OCI-LY3 (cell line): ENCODE measurements at regions not wholly inside any gene's neighbourhood (a gene's known extent, or its start where the extent isn't known, plus 50 kb on each side); places are given as distances from the start of the nearest gene placed in this dataset.

ENCODE experiments used
- H2AFZ ChIP-seq: fragments of 200-600, 300-600 bp; shearing (Covaris generic); 2 replicates; pipeline ENCODE4 v1.6.0; 2014; ENCODE audit warnings: antibody characterized with exemption, low read depth, low read length
- H3K27ac ChIP-seq: fragments of 200-600, 300-600 bp; sonication (generic); 2 replicates; pipeline ENCODE4 v1.5.1; 2014; ENCODE audit warnings: mild to moderate bottlenecking, low read length, moderate library complexity, mixed read lengths
- H3K27me3 ChIP-seq: fragments of 200-600, 300-600 bp; sonication (generic); 2 replicates; pipeline ENCODE4 v1.6.1; 2014; ENCODE audit warnings: low read depth, low read length, mixed read lengths
- H3K36me3 ChIP-seq: fragments of 200-600, 300-600 bp; sonication (generic); replicated peaks from 2 replicates; pipeline ENCODE3; 2014; ENCODE audit warnings: low read depth, low read length, mixed read lengths
- H3K4me1 ChIP-seq: fragments of 300-600, 200-600 bp; sonication (generic); 2 replicates; pipeline ENCODE4 v1.6.1; 2014; ENCODE audit warnings: low read length, mixed read lengths
- H3K4me2 ChIP-seq: fragments of 200-600, 300-600 bp; sonication (generic); 2 replicates; pipeline ENCODE4 v1.6.1; 2014; ENCODE audit warnings: low read length, mixed read lengths
- H3K4me3 ChIP-seq: fragments of 300-600, 200-600 bp; sonication (generic); 2 replicates; pipeline ENCODE4 v1.5.1; 2014; ENCODE audit warnings: antibody characterized with exemption, mild to moderate bottlenecking, low read length, moderate library complexity
- H3K79me2 ChIP-seq: fragments of 300-600, 200-600 bp; shearing (Covaris generic); 2 replicates; pipeline ENCODE4 v1.6.1; 2014; ENCODE audit warnings: mild to moderate bottlenecking, low read length, mixed read lengths
- H3K9ac ChIP-seq: fragments of 300-600, 200-600 bp; shearing (Covaris generic); 2 replicates; pipeline ENCODE4 v1.6.0; 2014; ENCODE audit warnings: mild to moderate bottlenecking, low read length, moderate library complexity
- H3K9me3 ChIP-seq: fragments of 200-600, 300-600 bp; shearing (Covaris generic); 2 replicates; pipeline ENCODE4 v1.6.1; 2014; ENCODE audit warnings: low read length, mixed read lengths; ENCODE audit not compliant: insufficient read depth
- H4K20me1 ChIP-seq: fragments of 200-600, 300-600 bp; sonication (generic); 2 replicates; pipeline ENCODE4 v1.6.1; 2016; ENCODE audit warnings: low read length, mixed read lengths; ENCODE audit not compliant: insufficient read depth
- EZH2phosphoT487 ChIP-seq: fragments of 200-600 bp; shearing (Covaris generic); IDR thresholded peaks from 2 replicates; pipeline ENCODE4 v1.6.1; 2018; ENCODE audit warnings: antibody characterized with exemption, mixed run types, low read depth
- TF ChIP-seq, protein P1 (sequence below): fragments of 200-600, 300-600 bp; sonication (generic); IDR thresholded peaks from 2 replicates; pipeline ENCODE4 v1.5.1; 2014; ENCODE audit warnings: antibody characterized with exemption, low read length, low read depth

DNA sequence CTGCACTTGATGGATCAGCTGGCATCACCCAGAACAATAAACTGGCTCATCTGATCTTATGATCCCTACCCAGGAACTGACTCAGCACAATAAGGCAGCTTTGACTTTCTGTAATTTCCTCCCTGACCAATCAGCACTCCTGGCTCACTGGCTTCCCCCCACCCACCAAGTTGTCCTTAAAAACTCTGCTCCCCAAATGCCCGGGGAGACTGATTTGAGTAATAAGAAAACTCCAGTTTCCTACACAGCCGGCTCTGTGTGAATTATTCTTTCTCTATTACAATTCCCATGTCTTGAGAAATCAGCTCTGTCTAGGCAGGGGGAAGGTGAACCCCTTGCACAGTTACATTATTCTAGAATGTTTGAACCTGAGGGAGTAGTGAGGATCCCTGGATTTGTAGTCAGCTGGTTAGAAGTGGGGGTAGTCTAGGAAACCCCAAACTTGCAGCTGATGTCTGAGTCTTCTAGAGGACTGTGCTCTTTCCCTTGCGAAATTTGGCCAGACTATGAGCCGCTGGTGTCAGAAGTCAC, 111.7 kb upstream of the NEK6 start:
- no peak overlapping the region for H3K4me2 ChIP-seq
- no peak for TF ChIP-seq EZH2phosphoT487
- TF ChIP-seq, protein P1, sequence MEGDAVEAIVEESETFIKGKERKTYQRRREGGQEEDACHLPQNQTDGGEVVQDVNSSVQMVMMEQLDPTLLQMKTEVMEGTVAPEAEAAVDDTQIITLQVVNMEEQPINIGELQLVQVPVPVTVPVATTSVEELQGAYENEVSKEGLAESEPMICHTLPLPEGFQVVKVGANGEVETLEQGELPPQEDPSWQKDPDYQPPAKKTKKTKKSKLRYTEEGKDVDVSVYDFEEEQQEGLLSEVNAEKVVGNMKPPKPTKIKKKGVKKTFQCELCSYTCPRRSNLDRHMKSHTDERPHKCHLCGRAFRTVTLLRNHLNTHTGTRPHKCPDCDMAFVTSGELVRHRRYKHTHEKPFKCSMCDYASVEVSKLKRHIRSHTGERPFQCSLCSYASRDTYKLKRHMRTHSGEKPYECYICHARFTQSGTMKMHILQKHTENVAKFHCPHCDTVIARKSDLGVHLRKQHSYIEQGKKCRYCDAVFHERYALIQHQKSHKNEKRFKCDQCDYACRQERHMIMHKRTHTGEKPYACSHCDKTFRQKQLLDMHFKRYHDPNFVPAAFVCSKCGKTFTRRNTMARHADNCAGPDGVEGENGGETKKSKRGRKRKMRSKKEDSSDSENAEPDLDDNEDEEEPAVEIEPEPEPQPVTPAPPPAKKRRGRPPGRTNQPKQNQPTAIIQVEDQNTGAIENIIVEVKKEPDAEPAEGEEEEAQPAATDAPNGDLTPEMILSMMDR, result no peak
- H3K27ac ChIP-seq, result no peak overlapping the region
- H4K20me1 ChIP-seq, result no peaks in the 10 kb centered on the region
- H3K4me1 ChIP-seq, result no peaks in the 10 kb centered on the region
- no peak overlapping the region for H3K9ac ChIP-seq
- no peak overlapping the region for H3K4me3 ChIP-seq
- peaks cover 24% of the 10 kb centered on the region for H3K27me3 ChIP-seq
- H3K79me2 ChIP-seq, result no peaks in the 10 kb centered on the region
- H2AFZ ChIP-seq, result no peak overlapping the region
- no peaks in the 10 kb centered on the region for H3K9me3 ChIP-seq
- H3K36me3 ChIP-seq, result no peaks in the 10 kb centered on the region

DNA sequence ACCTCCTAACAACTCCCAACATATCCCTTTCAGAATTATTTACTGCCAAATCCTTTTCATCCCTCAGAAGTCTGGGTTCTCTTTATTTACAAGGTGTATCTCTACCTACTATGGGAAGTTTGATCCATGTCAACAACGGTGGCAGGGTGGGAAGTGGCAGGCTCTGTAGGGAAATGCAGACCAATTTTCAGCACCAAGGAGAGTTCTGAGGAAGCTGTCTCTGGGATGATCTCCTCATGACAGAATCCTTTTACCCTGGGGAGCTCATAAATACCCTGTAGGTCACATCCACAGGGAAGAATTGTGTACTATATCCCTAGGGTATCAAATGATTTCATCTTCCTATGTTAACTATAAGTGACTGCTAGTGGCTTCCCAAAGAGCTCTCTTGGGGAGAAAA, 107.8 kb upstream of the NEK6 start:
- H3K36me3 ChIP-seq, result no peaks in the 10 kb centered on the region
- H2AFZ ChIP-seq, result no peak overlapping the region
- H3K4me3 ChIP-seq, result no peak overlapping the region
- TF ChIP-seq EZH2phosphoT487, result no peak
- TF ChIP-seq, protein P1, result no peak
- no peak overlapping the region for H3K9ac ChIP-seq
- no peak overlapping the region for H3K4me2 ChIP-seq
- no peaks in the 10 kb centered on the region for H3K9me3 ChIP-seq
- H3K4me1 ChIP-seq, result no peaks in the 10 kb centered on the region
- H3K79me2 ChIP-seq, result no peaks in the 10 kb centered on the region
- H3K27ac ChIP-seq, result no peak overlapping the region
- no peaks in the 10 kb centered on the region for H4K20me1 ChIP-seq
- H3K27me3 ChIP-seq, result peaks cover 43% of the 10 kb centered on the region

GRCh38 chr9:124163760-124164255, 93.9 kb upstream of the NEK6 start:
- H3K79me2 ChIP-seq, result no peaks in the 10 kb centered on the region
- no peak overlapping the region for H3K9ac ChIP-seq
- no peaks in the 10 kb centered on the region for H4K20me1 ChIP-seq
- H3K27me3 ChIP-seq, result peaks cover 15% of the 10 kb centered on the region; the same call in 1 of the 2 replicates
- no peak overlapping the region for H2AFZ ChIP-seq
- no peak overlapping the region for H3K4me3 ChIP-seq
- H3K36me3 ChIP-seq, result peaks cover 2% of the 10 kb centered on the region
- H3K9me3 ChIP-seq, result 0 out of 2 replicates have a peak, but pooled peaks cover 4% of the 10 kb centered on the region
- no peak for TF ChIP-seq EZH2phosphoT487
- TF ChIP-seq, protein P1, result no peak
- no peaks in the 10 kb centered on the region for H3K4me1 ChIP-seq
- no peak overlapping the region for H3K27ac ChIP-seq
- no peak overlapping the region for H3K4me2 ChIP-seq

- Histone ChIP-seq H3K79me2 (no peaks in the 10 kb centered on the region), H3K36me3 (peaks cover 2% of the 10 kb centered on the region), H3K4me1 (no peaks in the 10 kb centered on the region), H2AFZ (no peak overlapping the region), H3K27me3 (peaks cover 19% of the 10 kb centered on the region; the same call in 1 of the 2 replicates), H3K9ac (no peak overlapping the region), H3K4me2 (no peak overlapping the region), H3K4me3 (no peak overlapping the region), H3K27ac (no peak overlapping the region), H4K20me1 (no peaks in the 10 kb centered on the region), H3K9me3 (0 out of 2 replicates have a peak, but pooled peaks cover 4% of the 10 kb centered on the region)
- TF ChIP-seq EZH2phosphoT487, result no peak
- TF ChIP-seq, protein P1, result no peak
Measured at GRCh38 chr9:124164811-124165210, 92.9 kb upstream of the NEK6 start.
